Activated T-helper 2 cell treated with anti-CD3 and anti-CD28 coated beads, Interferon-gamma antibody, Interleukin-2, Interleukin-4, amounts not matched to agents 10 μg/mL and 5 μg/mL and 100 μg/mL, durations not matched to agents 14 hours and 24 hours and 36 hours (primary cell): ENCODE measurements at regions not wholly inside any gene's neighbourhood (a gene's known extent, or its start where the extent isn't known, plus 50 kb on each side); places are given as distances from the start of the nearest gene placed in this dataset.

Experiments used
- DNase-seq: peaks from one replicate; pipeline ENCODE4 v3.0.0; 2021; ENCODE audit warnings: low spot score
- H3K27ac Mint-ChIP-seq: one replicate; pipeline ENCODE4 v1.8.0; 2021; ENCODE audit warnings: mixed read lengths
- H3K27me3 Mint-ChIP-seq: one replicate; pipeline ENCODE4 v1.8.0; 2021; ENCODE audit warnings: low read depth, mixed read lengths
- H3K36me3 Mint-ChIP-seq: one replicate; pipeline ENCODE4 v1.8.0; 2021; ENCODE audit warnings: low read depth, mixed read lengths
- H3K4me1 Mint-ChIP-seq: one replicate; pipeline ENCODE4 v1.8.0; 2021; ENCODE audit warnings: low read depth, mixed read lengths
- H3K4me3 Mint-ChIP-seq: one replicate; pipeline ENCODE4 v1.8.0; 2021; ENCODE audit warnings: low read depth, mild to moderate bottlenecking, moderate library complexity, mixed read lengths
- H3K9me3 Mint-ChIP-seq: one replicate; pipeline ENCODE4 v1.8.0; 2021; ENCODE audit warnings: mixed read lengths
- intact Hi-C: fragments of 100-400 bp; cut with micrococcal nuclease; formaldehyde crosslinking; loops from one replicate; pipeline ENCODE4 v1.15.1; 2023

DNA sequence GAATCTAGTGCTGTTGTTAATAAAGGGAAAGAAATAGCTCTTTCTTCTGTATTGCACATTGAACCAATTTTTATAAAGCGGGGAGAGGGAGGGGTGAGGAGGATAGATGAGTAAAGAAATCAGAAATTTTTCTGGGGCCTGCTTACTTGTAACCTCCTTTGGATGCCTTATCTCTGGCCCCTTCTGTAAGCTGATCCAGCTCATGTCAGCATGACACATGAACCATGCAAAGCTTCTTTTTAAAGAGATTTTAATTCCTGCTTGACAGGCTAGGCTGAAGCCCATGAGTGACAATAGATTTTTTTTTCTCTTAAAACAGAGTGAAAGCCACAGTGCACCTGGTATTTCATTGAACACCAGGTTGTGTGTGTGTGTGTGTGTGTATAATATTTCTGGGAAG lies 325.3 kb downstream of the PRL start:
- no peaks in the 10 kb centered on the region for H3K27me3 Mint-ChIP-seq
- no peaks in the 10 kb centered on the region for H3K9me3 Mint-ChIP-seq
- no peak for DNase-seq
- H3K36me3 Mint-ChIP-seq = no peaks in the 10 kb centered on the region
- H3K27ac Mint-ChIP-seq = no peak overlapping the region
- peaks cover 2% of the 10 kb centered on the region for H3K4me1 Mint-ChIP-seq
- H3K4me3 Mint-ChIP-seq = no peak overlapping the region
- intact Hi-C loops = no loop called here

DNA sequence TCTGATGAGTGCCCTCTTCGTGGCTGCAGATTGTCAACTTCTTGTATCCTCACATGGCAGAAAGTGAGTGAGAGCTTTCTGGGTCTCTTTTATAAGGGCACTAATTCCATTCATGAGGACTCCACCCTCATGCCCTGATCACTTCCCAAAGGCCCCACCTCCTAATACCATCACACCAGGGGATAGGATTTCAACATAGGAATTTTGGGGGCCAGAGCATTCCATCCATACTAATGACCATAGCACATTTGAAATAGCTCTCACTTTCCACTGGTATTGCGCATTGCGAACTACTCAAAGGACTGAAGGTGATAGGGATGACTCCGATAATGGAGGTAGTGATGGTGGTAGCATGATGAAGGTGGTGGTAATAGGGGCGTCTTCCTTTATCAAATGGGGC lies 324.3 kb downstream of the PRL start:
- intact Hi-C loops = no loop called here
- H3K9me3 Mint-ChIP-seq = no peaks in the 10 kb centered on the region
- no peak overlapping the region for H3K27ac Mint-ChIP-seq
- DNase-seq = no peak
- no peaks in the 10 kb centered on the region for H3K36me3 Mint-ChIP-seq
- H3K4me1 Mint-ChIP-seq = peaks cover 2% of the 10 kb centered on the region
- H3K4me3 Mint-ChIP-seq = no peak overlapping the region
- no peaks in the 10 kb centered on the region for H3K27me3 Mint-ChIP-seq

DNA sequence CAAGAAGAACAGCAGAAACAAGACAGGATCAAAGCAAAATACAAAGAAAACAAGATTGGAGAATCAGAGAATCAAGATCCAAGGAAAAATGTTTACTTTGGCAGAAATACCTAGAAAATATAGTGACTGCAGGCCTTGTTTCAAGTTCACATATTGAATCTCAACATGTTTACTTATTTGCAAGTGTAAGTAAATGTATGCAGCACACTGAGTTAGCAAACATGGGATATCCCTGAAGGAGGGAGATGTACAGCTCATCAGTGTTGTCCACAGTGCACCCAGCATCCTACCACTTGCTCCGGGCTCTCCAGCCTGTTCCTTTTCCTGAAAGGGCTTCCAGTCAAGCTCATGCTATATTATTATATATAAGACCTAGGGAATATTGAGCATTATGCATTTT lies 319.5 kb downstream of the PRL start:
- Mint-ChIP-seq H3K36me3 (no peaks in the 10 kb centered on the region), H3K27ac (no peak overlapping the region), H3K4me3 (no peak overlapping the region), H3K27me3 (peaks cover 1% of the 10 kb centered on the region), H3K4me1 (peaks cover 21% of the 10 kb centered on the region), H3K9me3 (no peaks in the 10 kb centered on the region)
- intact Hi-C loops = no loop called here
- DNase-seq = no peak

DNA sequence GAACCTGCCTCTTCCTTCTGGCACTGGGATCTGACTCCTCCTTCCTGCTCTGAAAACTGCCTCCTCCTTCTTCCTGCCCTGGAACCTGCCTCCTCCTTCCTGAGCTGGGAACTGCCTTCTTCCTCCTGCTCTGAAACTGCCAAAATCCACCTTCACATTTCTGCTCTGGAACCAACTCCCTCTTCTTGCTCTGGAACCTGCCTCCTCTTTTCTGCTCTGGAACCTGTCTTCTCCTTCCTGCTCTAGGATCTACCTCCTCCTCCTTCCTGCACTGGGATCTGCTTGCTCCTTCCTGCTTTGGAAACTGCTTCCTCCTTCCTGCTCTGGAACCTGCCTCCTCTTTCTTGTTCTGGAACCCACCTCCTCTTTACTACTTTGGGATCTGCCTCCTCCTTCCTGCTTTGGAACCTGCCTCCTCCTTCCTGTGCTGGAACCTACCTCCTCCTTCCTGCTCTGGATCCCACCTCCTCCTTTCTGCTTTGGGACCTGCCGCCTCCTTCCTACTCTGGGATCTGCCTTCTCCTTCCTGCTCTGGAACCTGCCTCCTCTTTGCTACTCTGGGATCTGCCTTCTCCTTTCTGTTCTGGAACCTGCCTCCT lies 315.5 kb downstream of the PRL start:
- Mint-ChIP-seq H3K4me3 (no peak overlapping the region), H3K27ac (no peak overlapping the region), H3K36me3 (no peaks in the 10 kb centered on the region), H3K9me3 (no peaks in the 10 kb centered on the region), H3K4me1 (peaks cover 21% of the 10 kb centered on the region), H3K27me3 (peaks cover 1% of the 10 kb centered on the region)
- intact Hi-C loops = no loop called here
- DNase-seq = no peak

DNA sequence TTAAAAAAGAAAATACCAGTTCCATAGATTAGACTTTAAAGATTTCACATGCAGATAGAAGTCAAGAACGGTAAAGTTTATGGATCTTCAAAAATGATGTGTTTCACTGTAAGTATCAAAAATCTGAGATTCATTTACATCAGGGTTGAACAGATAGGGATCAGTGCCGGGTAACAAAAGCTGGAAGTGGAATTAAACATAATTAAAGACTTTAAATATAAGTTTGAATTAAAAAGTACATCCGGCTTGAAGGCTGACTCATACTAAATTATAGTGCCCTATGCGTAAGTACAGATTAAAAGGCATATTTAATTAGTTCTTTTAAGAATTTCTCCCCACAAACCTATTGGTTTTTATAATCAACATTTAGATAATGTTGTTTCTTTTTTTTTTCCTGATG lies 312.7 kb downstream of the PRL start:
- no peaks in the 10 kb centered on the region for H3K9me3 Mint-ChIP-seq
- no peak overlapping the region for H3K27ac Mint-ChIP-seq
- H3K4me1 Mint-ChIP-seq = peaks cover 33% of the 10 kb centered on the region

DNA sequence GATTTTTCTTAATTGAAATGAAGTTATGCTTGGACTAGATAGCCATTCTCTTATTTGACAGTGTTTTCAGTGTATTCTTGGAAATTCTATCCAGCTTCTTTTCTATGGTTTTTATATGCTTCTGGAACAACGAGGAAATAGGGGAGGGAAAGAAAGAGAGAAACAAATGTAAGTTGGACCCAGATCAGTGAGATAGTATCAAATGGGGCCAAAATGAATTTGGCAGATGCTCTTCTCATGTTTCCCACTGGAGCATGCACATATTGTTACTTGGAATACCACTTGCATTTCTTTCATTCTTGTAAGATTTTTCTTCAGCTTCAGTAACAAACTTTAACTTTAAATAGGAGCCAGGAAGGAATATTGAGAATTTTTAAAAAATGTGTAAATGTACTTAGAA lies 312.3 kb downstream of the PRL start:
- H3K4me3 Mint-ChIP-seq = no peak overlapping the region
- H3K36me3 Mint-ChIP-seq = no peaks in the 10 kb centered on the region
- H3K4me1 Mint-ChIP-seq = peaks cover 33% of the 10 kb centered on the region
- no peak for DNase-seq
- H3K27me3 Mint-ChIP-seq = peaks cover 1% of the 10 kb centered on the region
- H3K9me3 Mint-ChIP-seq = no peaks in the 10 kb centered on the region
- intact Hi-C loops = no loop called here
- no peak overlapping the region for H3K27ac Mint-ChIP-seq

More for the DNA sequence above, 312.7 kb downstream of the PRL start:
- H3K36me3 Mint-ChIP-seq = no peaks in the 10 kb centered on the region
- H3K27me3 Mint-ChIP-seq = peaks cover 1% of the 10 kb centered on the region
- intact Hi-C loops = no loop called here
- DNase-seq = no peak
- H3K4me3 Mint-ChIP-seq = no peak overlapping the region

DNA sequence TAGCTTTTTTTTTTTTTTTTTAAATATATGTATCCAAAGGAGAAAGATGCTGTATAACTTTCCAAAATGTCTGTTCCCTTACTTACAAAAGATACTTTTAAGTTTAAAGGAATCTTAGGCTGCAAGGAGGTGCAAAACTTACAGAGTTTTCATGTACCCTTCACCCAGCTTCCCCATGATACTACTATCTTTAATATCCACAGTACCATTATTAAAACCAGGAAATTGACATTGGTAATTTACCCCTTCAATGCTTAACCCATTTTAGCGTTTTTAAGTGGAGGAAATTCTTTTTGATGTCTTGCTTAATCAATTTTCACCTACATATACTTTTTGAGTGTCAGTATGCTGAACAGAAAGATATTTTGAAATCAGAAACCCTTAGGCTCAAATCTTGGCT lies 310.9 kb downstream of the PRL start:
- intact Hi-C loops = loop anchor here (2.0 to 5.0 kb wide), 2 partner anchors 59 to 83 kb away; no protein-coding TSS in a partner anchor
- Mint-ChIP-seq H3K27me3 (peaks cover 1% of the 10 kb centered on the region), H3K4me3 (no peak overlapping the region), H3K9me3 (no peaks in the 10 kb centered on the region), H3K4me1 (peaks cover 24% of the 10 kb centered on the region), H3K27ac (no peak overlapping the region), H3K36me3 (no peaks in the 10 kb centered on the region)
- no peak for DNase-seq

DNA sequence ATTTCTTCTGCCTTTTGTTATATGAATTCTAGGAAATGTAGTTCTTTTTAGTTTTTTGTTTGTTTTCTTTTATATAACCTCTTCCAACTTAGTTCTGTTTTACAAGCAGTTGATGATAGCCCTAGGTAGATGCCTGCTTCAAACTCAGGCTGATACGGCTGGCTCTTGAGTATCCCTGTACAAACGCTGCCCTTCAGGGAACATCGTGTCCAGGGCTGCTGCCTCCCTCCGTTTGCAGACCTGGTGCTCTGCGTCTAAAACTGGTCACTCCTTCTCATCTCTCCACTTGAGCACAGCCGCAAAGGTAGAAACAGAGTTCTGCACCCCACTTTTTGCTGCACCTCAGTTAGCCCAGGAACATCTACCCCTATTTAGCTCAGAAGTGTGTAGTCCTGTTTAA lies 310.1 kb downstream of the PRL start:
- intact Hi-C loops = loop anchor here (2.0 to 5.0 kb wide), 2 partner anchors 59 to 82 kb away; no protein-coding TSS in a partner anchor
- Mint-ChIP-seq H3K27me3 (peaks cover 1% of the 10 kb centered on the region), H3K4me1 (peaks cover 19% of the 10 kb centered on the region), H3K9me3 (no peaks in the 10 kb centered on the region), H3K27ac (no peak overlapping the region), H3K4me3 (no peak overlapping the region), H3K36me3 (no peaks in the 10 kb centered on the region)
- DNase-seq = no peak

DNA sequence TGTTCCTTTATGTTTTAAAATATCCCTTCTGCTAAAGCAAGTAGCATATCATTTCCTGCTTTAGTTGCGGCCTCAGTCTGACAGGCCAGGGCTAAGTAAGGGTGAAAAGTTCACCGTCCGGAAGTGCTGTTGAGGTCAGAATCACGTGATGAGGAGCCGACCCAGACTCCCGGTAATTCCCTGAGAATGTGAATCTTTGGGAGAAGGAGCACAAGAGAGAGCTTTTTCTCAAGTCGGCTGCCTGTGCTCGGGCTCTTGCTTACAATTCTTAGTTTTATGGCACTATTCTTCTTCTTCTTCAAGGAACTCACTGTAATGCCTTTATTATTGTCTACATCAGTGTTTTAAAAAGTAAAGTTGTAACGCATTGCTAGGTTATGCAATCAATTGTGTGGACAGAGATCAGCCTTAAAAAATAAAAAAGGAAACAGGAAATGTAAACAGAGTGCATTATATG lies 309.3 kb downstream of the PRL start:
- Mint-ChIP-seq H3K9me3 (no peaks in the 10 kb centered on the region), H3K4me1 (peaks cover 25% of the 10 kb centered on the region), H3K36me3 (no peaks in the 10 kb centered on the region), H3K27me3 (no peaks in the 10 kb centered on the region), H3K4me3 (peak overlapping the region; percentile 30), H3K27ac (peak overlapping the region; percentile 17)
- no peak for DNase-seq
- intact Hi-C loops = loop anchor here (2.0 to 5.0 kb wide), 2 partner anchors 60 to 81 kb away; no protein-coding TSS in a partner anchor

DNA sequence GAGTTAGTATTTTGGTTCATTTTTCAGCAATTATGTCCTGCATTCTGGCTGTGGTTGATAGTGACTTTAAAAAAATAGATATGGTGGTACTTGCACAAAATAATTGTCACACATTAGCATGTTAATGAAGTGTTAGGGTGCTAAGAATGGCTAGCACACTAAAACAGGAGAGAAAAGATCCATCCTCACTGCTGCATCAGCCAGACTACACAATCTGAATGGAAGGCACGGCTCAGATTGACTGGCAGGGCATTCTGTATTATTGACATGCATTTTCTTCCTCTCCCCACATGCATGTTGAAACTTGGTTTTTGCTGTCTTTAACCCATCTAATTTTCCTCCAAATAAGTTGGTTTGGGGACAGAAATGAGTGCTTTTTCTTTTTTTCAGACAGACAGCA lies 306.3 kb downstream of the PRL start:
- Mint-ChIP-seq H3K4me1 (peaks cover 47% of the 10 kb centered on the region), H3K27me3 (no peaks in the 10 kb centered on the region), H3K36me3 (no peaks in the 10 kb centered on the region), H3K27ac (no peak overlapping the region), H3K4me3 (no peak overlapping the region), H3K9me3 (no peaks in the 10 kb centered on the region)
- intact Hi-C loops = loop anchor here (5.0 kb wide), 2 partner anchors 37 to 38 kb away; no protein-coding TSS in a partner anchor
- no peak for DNase-seq

DNA sequence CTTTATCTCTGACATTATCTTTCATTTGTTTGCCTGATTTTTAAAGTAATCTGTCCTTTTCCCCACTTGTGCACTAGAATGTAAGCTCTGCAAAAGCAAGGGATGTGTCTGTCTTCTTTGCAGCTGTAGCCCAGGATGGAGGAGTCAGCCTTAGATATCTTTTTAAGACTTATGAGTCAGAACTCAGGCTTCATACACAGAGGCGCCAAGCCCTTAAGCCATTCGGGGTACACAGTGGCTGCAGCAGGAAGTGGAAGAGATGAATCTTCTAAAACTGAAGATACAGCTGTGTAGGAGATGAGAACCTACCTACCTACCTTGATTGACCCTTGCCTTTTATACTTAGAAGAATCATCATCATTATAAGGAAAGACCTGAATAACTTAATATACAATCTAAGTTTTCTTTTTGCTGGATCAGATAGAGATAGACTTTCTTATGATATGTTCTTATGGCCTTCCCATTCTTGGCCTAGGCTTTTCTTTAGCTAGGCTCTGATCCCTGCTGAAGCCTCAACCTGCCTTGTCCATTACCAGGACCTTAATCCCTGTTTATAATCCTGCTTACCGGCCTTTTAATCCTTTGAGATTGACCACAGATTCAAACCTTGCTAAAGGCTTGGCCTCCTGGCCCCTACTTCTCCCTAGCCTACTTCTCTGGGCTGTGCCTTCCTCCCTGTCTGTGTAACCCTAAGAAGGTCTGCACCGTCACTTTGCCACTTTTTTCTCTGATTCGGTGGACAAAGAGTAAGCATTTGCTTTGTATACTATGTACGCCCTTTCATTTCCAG lies 304.5 kb downstream of the PRL start:
- Mint-ChIP-seq H3K4me1 (peaks cover 40% of the 10 kb centered on the region), H3K4me3 (no peak overlapping the region), H3K9me3 (no peaks in the 10 kb centered on the region), H3K36me3 (no peaks in the 10 kb centered on the region), H3K27ac (peak overlapping the region; percentile 1), H3K27me3 (no peaks in the 10 kb centered on the region)
- no peak for DNase-seq
- intact Hi-C loops = loop anchor here (5.0 kb wide), 2 partner anchors 35 to 40 kb away; no protein-coding TSS in a partner anchor

DNA sequence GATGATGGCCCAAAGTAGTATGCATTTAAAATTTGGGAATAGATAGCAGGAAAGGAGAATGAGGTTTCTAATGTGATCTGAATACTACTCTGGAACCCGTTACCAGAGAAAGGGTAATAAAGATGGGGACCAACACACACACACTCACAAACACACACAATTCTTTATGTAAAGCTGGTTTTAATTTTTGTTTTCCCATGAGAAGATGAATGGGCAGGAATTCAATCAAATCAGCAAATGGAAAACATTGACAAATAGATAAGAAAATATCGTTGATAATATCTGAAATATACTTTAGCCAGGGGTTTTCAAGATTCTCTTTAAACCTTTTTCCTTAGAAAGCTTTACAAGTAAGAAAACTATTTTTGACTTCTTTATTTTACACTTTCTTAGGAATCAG lies 303.0 kb downstream of the PRL start:
- Mint-ChIP-seq H3K27ac (no peak overlapping the region), H3K27me3 (no peaks in the 10 kb centered on the region), H3K4me3 (no peak overlapping the region), H3K36me3 (no peaks in the 10 kb centered on the region), H3K9me3 (no peaks in the 10 kb centered on the region), H3K4me1 (peaks cover 41% of the 10 kb centered on the region)
- no peak for DNase-seq
- intact Hi-C loops = loop anchor here (5.0 kb wide), 2 partner anchors 33 to 42 kb away; no protein-coding TSS in a partner anchor

DNA sequence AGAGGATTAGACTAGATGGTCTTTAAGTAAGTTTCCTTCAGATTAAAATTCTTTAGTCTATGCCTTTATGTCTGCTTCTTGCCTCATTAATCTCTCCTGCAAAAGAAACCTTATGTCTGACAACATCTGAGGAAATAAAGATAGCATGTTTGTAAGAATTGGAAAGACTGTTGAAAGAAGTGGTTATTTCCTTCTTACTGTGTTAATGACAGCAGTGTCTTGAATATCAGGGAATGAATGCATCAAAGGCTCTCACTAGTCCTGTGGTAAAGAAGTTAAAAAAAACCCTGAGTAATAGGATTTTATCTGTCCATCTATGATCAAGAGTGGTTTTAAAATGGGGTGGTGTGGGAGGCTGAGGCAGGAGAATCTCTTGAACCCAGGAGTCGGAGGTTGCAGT lies 302.0 kb downstream of the PRL start:
- Mint-ChIP-seq H3K4me3 (no peak overlapping the region), H3K4me1 (peaks cover 46% of the 10 kb centered on the region), H3K27me3 (no peaks in the 10 kb centered on the region), H3K36me3 (no peaks in the 10 kb centered on the region), H3K27ac (peak overlapping the region; percentile 36), H3K9me3 (no peaks in the 10 kb centered on the region)
- DNase-seq = no peak
- intact Hi-C loops = loop anchor here (5.0 kb wide), 2 partner anchors 32 to 43 kb away; no protein-coding TSS in a partner anchor
